ENCODE measurements at regions not wholly inside any gene's neighbourhood (a gene's known extent, or its start where the extent isn't known, plus 50 kb on each side); places are given as distances from the start of the nearest gene placed in this dataset.

GRCh38 chr13:79628463-79628862, 147.5 kb downstream of the NDFIP2 start:
- H3K27ac ChIP-seq = no peak overlapping the region
- DNase-seq = no peak
- H3K36me3 ChIP-seq = no peaks in the 10 kb centered on the region
- no peaks in the 10 kb centered on the region for H3K27me3 ChIP-seq
- 45 to 59% methylated on average over 4 of the region's 4 CpGs for WGBS, 2 donors
- no peak for ATAC-seq (ENCODE audit: low FRiP score in 2 of 2)
- no peaks in the 10 kb centered on the region for H3K4me1 ChIP-seq
- no peaks in the 10 kb centered on the region for H3K9me3 ChIP-seq
- no peak overlapping the region for H3K4me3 ChIP-seq
- no peak for TF ChIP-seq EP300 (IDR thresholded peaks at IDR 0.05)
- no peak for TF ChIP-seq POLR2AphosphoS5 (IDR thresholded peaks at IDR 0.05)
- no peak for TF ChIP-seq POLR2A (IDR thresholded peaks at IDR 0.05)
- TF ChIP-seq, protein P1, sequence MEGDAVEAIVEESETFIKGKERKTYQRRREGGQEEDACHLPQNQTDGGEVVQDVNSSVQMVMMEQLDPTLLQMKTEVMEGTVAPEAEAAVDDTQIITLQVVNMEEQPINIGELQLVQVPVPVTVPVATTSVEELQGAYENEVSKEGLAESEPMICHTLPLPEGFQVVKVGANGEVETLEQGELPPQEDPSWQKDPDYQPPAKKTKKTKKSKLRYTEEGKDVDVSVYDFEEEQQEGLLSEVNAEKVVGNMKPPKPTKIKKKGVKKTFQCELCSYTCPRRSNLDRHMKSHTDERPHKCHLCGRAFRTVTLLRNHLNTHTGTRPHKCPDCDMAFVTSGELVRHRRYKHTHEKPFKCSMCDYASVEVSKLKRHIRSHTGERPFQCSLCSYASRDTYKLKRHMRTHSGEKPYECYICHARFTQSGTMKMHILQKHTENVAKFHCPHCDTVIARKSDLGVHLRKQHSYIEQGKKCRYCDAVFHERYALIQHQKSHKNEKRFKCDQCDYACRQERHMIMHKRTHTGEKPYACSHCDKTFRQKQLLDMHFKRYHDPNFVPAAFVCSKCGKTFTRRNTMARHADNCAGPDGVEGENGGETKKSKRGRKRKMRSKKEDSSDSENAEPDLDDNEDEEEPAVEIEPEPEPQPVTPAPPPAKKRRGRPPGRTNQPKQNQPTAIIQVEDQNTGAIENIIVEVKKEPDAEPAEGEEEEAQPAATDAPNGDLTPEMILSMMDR (IDR thresholded peaks at IDR 0.05) = no peak

DNA sequence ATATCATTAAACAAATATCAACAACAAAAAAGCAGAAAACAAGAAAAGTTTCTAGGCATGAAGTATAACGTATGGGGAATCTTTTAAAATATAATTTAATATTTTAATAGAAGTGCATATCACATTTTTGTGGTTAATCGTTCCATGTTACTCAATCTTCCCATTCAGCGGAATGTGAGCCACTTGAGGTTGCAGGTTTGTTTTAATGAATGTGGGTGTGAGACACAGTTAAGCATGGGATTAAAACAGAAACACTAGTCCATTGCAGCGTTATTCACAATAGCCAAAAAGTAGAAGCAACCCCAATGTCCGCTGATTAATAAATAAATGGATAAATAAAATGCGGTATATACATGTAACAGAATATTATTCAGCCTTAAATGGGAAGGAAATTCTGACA, 146.0 kb downstream of the NDFIP2 start:
- H3K4me1 ChIP-seq = no peaks in the 10 kb centered on the region
- TF ChIP-seq, protein P1 (IDR thresholded peaks at IDR 0.05) = no peak
- TF ChIP-seq POLR2A (IDR thresholded peaks at IDR 0.05) = no peak
- TF ChIP-seq EP300 (IDR thresholded peaks at IDR 0.05) = no peak
- TF ChIP-seq POLR2AphosphoS5 (IDR thresholded peaks at IDR 0.05) = no peak
- H3K27me3 ChIP-seq = no peaks in the 10 kb centered on the region
- no peaks in the 10 kb centered on the region for H3K9me3 ChIP-seq
- DNase-seq = no peak
- no peak for ATAC-seq (ENCODE audit: low FRiP score in 2 of 2)
- H3K4me3 ChIP-seq = no peak overlapping the region
- WGBS, 2 donors = 70 to 74% methylated on average over 6 of the region's 6 CpGs
- no peaks in the 10 kb centered on the region for H3K36me3 ChIP-seq
- no peak overlapping the region for H3K27ac ChIP-seq

GRCh38 chr13:79625517-79625916, 144.6 kb downstream of the NDFIP2 start:
- H3K4me1 ChIP-seq = no peaks in the 10 kb centered on the region
- no peak overlapping the region for H3K27ac ChIP-seq
- H3K27me3 ChIP-seq = no peaks in the 10 kb centered on the region
- DNase-seq = no peak
- ATAC-seq (ENCODE audit: low FRiP score in 2 of 2) = no peak
- TF ChIP-seq POLR2AphosphoS5 (IDR thresholded peaks at IDR 0.05) (no peak), POLR2A (IDR thresholded peaks at IDR 0.05) (no peak), EP300 (IDR thresholded peaks at IDR 0.05) (no peak)
- TF ChIP-seq, protein P1 (IDR thresholded peaks at IDR 0.05) = no peak
- H3K36me3 ChIP-seq = no peaks in the 10 kb centered on the region
- H3K4me3 ChIP-seq = no peak overlapping the region
- no peaks in the 10 kb centered on the region for H3K9me3 ChIP-seq
- 55 to 82% methylated on average over 1 of the region's 1 CpG for WGBS, 2 donors

GRCh38 chr13:79621902-79622301, 140.9 kb downstream of the NDFIP2 start:
- ATAC-seq (ENCODE audit: low FRiP score in 2 of 2) = no peak
- no peak overlapping the region for H3K4me3 ChIP-seq
- H3K27me3 ChIP-seq = no peaks in the 10 kb centered on the region
- H3K27ac ChIP-seq = no peak overlapping the region
- TF ChIP-seq, protein P1 (IDR thresholded peaks at IDR 0.05) = no peak
- TF ChIP-seq EP300 (IDR thresholded peaks at IDR 0.05) = no peak
- no peak for TF ChIP-seq POLR2AphosphoS5 (IDR thresholded peaks at IDR 0.05)
- TF ChIP-seq POLR2A (IDR thresholded peaks at IDR 0.05) = no peak
- no peak for DNase-seq
- H3K9me3 ChIP-seq = no peaks in the 10 kb centered on the region
- no peaks in the 10 kb centered on the region for H3K36me3 ChIP-seq
- no peaks in the 10 kb centered on the region for H3K4me1 ChIP-seq
- 86 to 88% methylated on average over 2 of the region's 2 CpGs for WGBS, 2 donors

GRCh38 chr13:79621449-79621848, 140.5 kb downstream of the NDFIP2 start:
- no peak overlapping the region for H3K27ac ChIP-seq
- no peak overlapping the region for H3K4me3 ChIP-seq
- H3K4me1 ChIP-seq = no peaks in the 10 kb centered on the region
- no peaks in the 10 kb centered on the region for H3K36me3 ChIP-seq
- DNase-seq (no peak), ATAC-seq (ENCODE audit: low FRiP score in 2 of 2) (no peak)
- no peaks in the 10 kb centered on the region for H3K27me3 ChIP-seq
- 71 to 78% methylated on average over 1 of the region's 1 CpG for WGBS, 2 donors
- no peak for TF ChIP-seq POLR2AphosphoS5 (IDR thresholded peaks at IDR 0.05)
- no peak for TF ChIP-seq EP300 (IDR thresholded peaks at IDR 0.05)
- TF ChIP-seq POLR2A (IDR thresholded peaks at IDR 0.05) = no peak
- TF ChIP-seq, protein P1 (IDR thresholded peaks at IDR 0.05) = no peak
- H3K9me3 ChIP-seq = no peaks in the 10 kb centered on the region
